ENCODE measurements at regions not wholly inside any gene's neighbourhood (a gene's known extent, or its start where the extent isn't known, plus 50 kb on each side); places are given as distances from the start of the nearest gene placed in this dataset.
"Not testable (repeated sequence)": the region's sequence is repeated elsewhere in the genome, so short reads cannot be mapped to it uniquely, and the experiment has no call there.

GRCh38 chr20:39990692-39991091 is 698.3 kb downstream of the MAFB start:
- no peak for DNase-seq (ENCODE audit: low spot score)

GRCh38 chr20:39988991-39989390 is 700.0 kb downstream of the MAFB start:
- no peak for DNase-seq (ENCODE audit: low spot score)

- DNase-seq (ENCODE audit: low spot score), result no peak
Observed at GRCh38 chr20:39986173-39986904, 702.7 kb downstream of the MAFB start.

- no peak for DNase-seq (ENCODE audit: low spot score)
Observed at GRCh38 chr20:39985271-39985827, 703.7 kb downstream of the MAFB start.

GRCh38 chr20:39983655-39984054 is 705.4 kb downstream of the MAFB start:
- no peak for DNase-seq (ENCODE audit: low spot score)

GRCh38 chr20:39983183-39983582 is 705.9 kb downstream of the MAFB start:
- DNase-seq (ENCODE audit: low spot score), result no peak

GRCh38 chr20:39974966-39975501 is 714.0 kb downstream of the MAFB start:
- DNase-seq (ENCODE audit: low spot score), result no peak

- no peak for DNase-seq (ENCODE audit: low spot score)
Observed at GRCh38 chr20:39968495-39968894, 720.5 kb downstream of the MAFB start.

- no peak for DNase-seq (ENCODE audit: low spot score)
Observed at GRCh38 chr20:39967806-39968205, 721.2 kb downstream of the MAFB start.

GRCh38 chr20:39961637-39962244 is 727.3 kb downstream of the MAFB start:
- no peak for DNase-seq (ENCODE audit: low spot score)

- DNase-seq (ENCODE audit: low spot score), result no peak
Observed at GRCh38 chr20:39960522-39961428, 728.3 kb downstream of the MAFB start.

GRCh38 chr20:39957911-39958310 is 731.1 kb downstream of the MAFB start:
- not testable (repeated sequence) for DNase-seq (ENCODE audit: low spot score)

GRCh38 chr20:39954621-39955020 is 734.4 kb downstream of the MAFB start:
- no peak for DNase-seq (ENCODE audit: low spot score)

GRCh38 chr20:39946931-39947330 is 742.1 kb downstream of the MAFB start:
- DNase-seq (ENCODE audit: low spot score), result no peak

GRCh38 chr20:39946053-39946810 is 742.8 kb downstream of the MAFB start:
- DNase-seq (ENCODE audit: low spot score), result no peak

GRCh38 chr20:39944861-39945260 is 744.2 kb downstream of the MAFB start:
- no peak for DNase-seq (ENCODE audit: low spot score)

GRCh38 chr20:39943336-39943735 is 745.7 kb downstream of the MAFB start:
- DNase-seq (ENCODE audit: low spot score), result no peak

GRCh38 chr20:39941245-39941644 is 747.8 kb downstream of the MAFB start:
- no peak for DNase-seq (ENCODE audit: low spot score)

- no peak for DNase-seq (ENCODE audit: low spot score)
Observed at GRCh38 chr20:39939241-39939865, 749.7 kb downstream of the MAFB start.

- no peak for DNase-seq (ENCODE audit: low spot score)
Observed at GRCh38 chr20:39936401-39936800, 752.6 kb downstream of the MAFB start.

Data from mesenteric fat pad (tissue), 1 donor.